HL-60/S4 treated with retinoic acid at 250 ng/mL for 4 days and 3 days (cell line): ENCODE measurements at regions not wholly inside any gene's neighbourhood (a gene's known extent, or its start where the extent isn't known, plus 50 kb on each side); places are given as distances from the start of the nearest gene placed in this dataset.
"Not testable (repeated sequence)": the region's sequence is repeated elsewhere in the genome, so short reads cannot be mapped to it uniquely, and the experiment has no call there.

Experiments
- in situ Hi-C: fragments of 300-500 bp; cut with MboI; formaldehyde crosslinking; loops from 2 replicates; pipeline ENCODE4 v1.7.0; 2022; ENCODE audit warnings: low sequenced_read_pairs

- in situ Hi-C loops = no loop called here
These were observed 90.8 kb upstream of the RBPJ start for GRCh38 chr4:26229974-26230373.

- in situ Hi-C loops = no loop called here
These were observed 87.5 kb upstream of the RBPJ start for GRCh38 chr4:26233350-26233749.

GRCh38 chr4:26235500-26235899, 85.3 kb upstream of the RBPJ start:
- in situ Hi-C loops = no loop called here

GRCh38 chr4:26237916-26238315, 82.9 kb upstream of the RBPJ start:
- in situ Hi-C loops = no loop called here

- in situ Hi-C loops = no loop called here
These were observed 82.4 kb upstream of the RBPJ start for GRCh38 chr4:26238426-26238777.

GRCh38 chr4:26238778-26239679, 81.8 kb upstream of the RBPJ start:
- in situ Hi-C loops = no loop called here

- in situ Hi-C loops = no loop called here
These were observed 81.0 kb upstream of the RBPJ start for GRCh38 chr4:26239801-26240200.

- in situ Hi-C loops = no loop called here
These were observed 79.6 kb upstream of the RBPJ start for GRCh38 chr4:26241179-26241578.

- in situ Hi-C loops = no loop called here
These were observed 78.4 kb upstream of the RBPJ start for GRCh38 chr4:26242451-26242850.

GRCh38 chr4:26244138-26244537, 76.7 kb upstream of the RBPJ start:
- in situ Hi-C loops = not testable (repeated sequence)

- in situ Hi-C loops = no loop called here
These were observed 72.2 kb upstream of the RBPJ start for GRCh38 chr4:26248647-26249046.

GRCh38 chr4:26252349-26253025, 68.3 kb upstream of the RBPJ start:
- in situ Hi-C loops = no loop called here

GRCh38 chr4:26253968-26254367, 66.8 kb upstream of the RBPJ start:
- in situ Hi-C loops = no loop called here

GRCh38 chr4:26255989-26256388, 64.8 kb upstream of the RBPJ start:
- in situ Hi-C loops = no loop called here

GRCh38 chr4:26257444-26257843, 63.4 kb upstream of the RBPJ start:
- in situ Hi-C loops = not testable (repeated sequence)

- in situ Hi-C loops = no loop called here
These were observed 63.0 kb upstream of the RBPJ start for GRCh38 chr4:26257850-26258249.

GRCh38 chr4:26260571-26260970, 60.2 kb upstream of the RBPJ start:
- in situ Hi-C loops = no loop called here

GRCh38 chr4:26261405-26261804, 59.4 kb upstream of the RBPJ start:
- in situ Hi-C loops = no loop called here

GRCh38 chr4:26263165-26263564, 57.6 kb upstream of the RBPJ start:
- in situ Hi-C loops = no loop called here

- in situ Hi-C loops = no loop called here
These were observed 56.7 kb upstream of the RBPJ start for GRCh38 chr4:26264109-26264508.

- in situ Hi-C loops = no loop called here
These were observed 53.7 kb upstream of the RBPJ start for GRCh38 chr4:26267087-26267486.

GRCh38 chr4:26268246-26268645, 52.6 kb upstream of the RBPJ start:
- in situ Hi-C loops = no loop called here
